Smooth muscle cell (in vitro differentiated cells): ENCODE measurements at regions not wholly inside any gene's neighbourhood (a gene's known extent, or its start where the extent isn't known, plus 50 kb on each side); places are given as distances from the start of the nearest gene placed in this dataset.

ENCODE experiments used
- DNase-seq: peaks from one replicate; lab custom pipeline; 2025; ENCODE audit not compliant: unreplicated experiment; lab: John Stamatoyannopoulos, UW
- H2AFZ ChIP-seq: fragments of 200-600 bp; sonication (generic); 2 replicates; pipeline ENCODE4 v1.6.0; 2016; ENCODE audit warnings: antibody characterized with exemption, low read depth, mild to moderate bottlenecking
- H3F3A ChIP-seq: fragments of 200-600 bp; sonication (generic); 2 replicates; pipeline ENCODE4 v1.6.0; 2017; ENCODE audit warnings: antibody characterized with exemption, low read depth
- H3K27ac ChIP-seq: fragments of 200-600 bp; sonication (generic); 2 replicates; pipeline ENCODE4 v1.5.1; 2016; ENCODE audit warnings: low read depth, mild to moderate bottlenecking
- H3K27me3 ChIP-seq: fragments of 200-600 bp; sonication (generic); 2 replicates; pipeline ENCODE4 v1.6.1; 2016; ENCODE audit warnings: low read depth, mild to moderate bottlenecking
- H3K36me3 ChIP-seq: fragments of 200-600 bp; sonication (generic); 2 replicates; pipeline ENCODE4 v1.5.1; 2016; ENCODE audit warnings: low read depth
- H3K4me1 ChIP-seq: fragments of 200-600 bp; sonication (generic); 2 replicates; pipeline ENCODE4 v1.5.1; 2016; ENCODE audit warnings: low read depth
- H3K4me2 ChIP-seq: fragments of 200-600 bp; sonication (generic); 2 replicates; pipeline ENCODE4 v1.6.0; 2016; ENCODE audit warnings: mild to moderate bottlenecking
- H3K4me3 ChIP-seq: fragments of 200-600 bp; sonication (generic); 2 replicates; pipeline ENCODE4 v1.5.1; 2016; ENCODE audit warnings: mild to moderate bottlenecking
- H3K79me2 ChIP-seq: fragments of 200-600 bp; sonication (generic); 2 replicates; pipeline ENCODE4 v1.6.0; 2016; ENCODE audit warnings: low read depth, mild to moderate bottlenecking
- H3K9ac ChIP-seq: fragments of 200-600 bp; sonication (generic); 2 replicates; pipeline ENCODE4 v1.6.0; 2016; ENCODE audit warnings: low read depth
- H3K9me3 ChIP-seq: fragments of 200-600 bp; sonication (generic); replicated peaks from 2 replicates; pipeline ENCODE4 v1.5.1; 2016; ENCODE audit warnings: low read depth
- H4K20me1 ChIP-seq: fragments of 200-600 bp; sonication (generic); 2 replicates; pipeline ENCODE4 v1.6.0; 2016; ENCODE audit warnings: low read depth
- CTCF ChIP-seq: fragments of 200-600 bp; sonication (generic); IDR thresholded peaks from 2 replicates; pipeline ENCODE4 v1.5.1; 2017; ENCODE audit warnings: borderline replicate concordance, mild to moderate bottlenecking, antibody characterized with exemption; ENCODE audit not compliant: insufficient read depth, poor library complexity, severe bottlenecking
- WGBS: methylation state at CpG from one replicate; pipeline ENCODE4 v1.1.7; 2016; ENCODE audit warnings: low lambda C conversion rate; 5-methylcytosine and 5-hydroxymethylcytosine counted together

GRCh38 chr17:77326636-77327035, 185.9 kb downstream of the SEC14L1 start:
- no peak overlapping the region for H3K4me3 ChIP-seq
- H3K79me2 ChIP-seq, result peaks cover 68% of the 10 kb centered on the region
- no peak overlapping the region for H3K4me2 ChIP-seq
- no peaks in the 10 kb centered on the region for H3K27me3 ChIP-seq
- no peaks in the 10 kb centered on the region for H3K9me3 ChIP-seq
- H3K4me1 ChIP-seq, result peaks cover 3% of the 10 kb centered on the region
- 98% methylated on average over 7 of the region's 7 CpGs for WGBS
- TF ChIP-seq CTCF, result no peak
- no peaks in the 10 kb centered on the region for H3K36me3 ChIP-seq
- no peak overlapping the region for H3K9ac ChIP-seq
- H4K20me1 ChIP-seq, result peaks cover 74% of the 10 kb centered on the region
- no peak overlapping the region for H2AFZ ChIP-seq
- no peak for DNase-seq
- no peak overlapping the region for H3K27ac ChIP-seq
- peaks cover 15% of the 10 kb centered on the region for H3F3A ChIP-seq

DNA sequence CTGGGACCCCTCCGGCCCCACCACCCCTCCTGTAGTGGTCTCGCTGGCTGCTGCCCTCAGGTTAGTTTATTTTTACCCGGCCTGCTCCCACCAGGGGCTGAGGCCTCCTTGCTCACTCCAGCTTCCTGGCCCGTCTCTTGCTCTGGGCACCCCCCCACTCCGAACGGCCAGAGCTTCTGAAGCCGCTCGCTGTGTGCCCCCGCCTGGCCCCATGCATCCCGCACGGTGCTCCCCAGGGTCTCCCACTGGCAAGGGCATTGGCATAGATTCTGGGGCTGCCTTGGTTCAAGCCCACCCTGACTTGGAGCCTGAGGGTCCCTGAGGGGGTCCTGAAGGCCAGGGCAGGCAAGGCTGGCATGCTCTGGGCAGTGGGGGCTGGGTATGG, 186.4 kb downstream of the SEC14L1 start:
- Histone ChIP-seq H4K20me1 (peaks cover 80% of the 10 kb centered on the region), H3K27ac (no peak overlapping the region), H3F3A (peaks cover 21% of the 10 kb centered on the region), H3K79me2 (peaks cover 68% of the 10 kb centered on the region), H3K4me3 (no peak overlapping the region), H2AFZ (no peak overlapping the region), H3K4me1 (peaks cover 3% of the 10 kb centered on the region), H3K36me3 (no peaks in the 10 kb centered on the region), H3K27me3 (no peaks in the 10 kb centered on the region), H3K9ac (no peak overlapping the region), H3K4me2 (no peak overlapping the region), H3K9me3 (no peaks in the 10 kb centered on the region)
- TF ChIP-seq CTCF, result no peak
- WGBS, result 97% methylated on average over 11 of the region's 11 CpGs
- DNase-seq, result no peak

- no peaks in the 10 kb centered on the region for H3K36me3 ChIP-seq
- peaks cover 69% of the 10 kb centered on the region for H3K79me2 ChIP-seq
- peaks cover 24% of the 10 kb centered on the region for H3F3A ChIP-seq
- H3K27me3 ChIP-seq, result no peaks in the 10 kb centered on the region
- no peak for TF ChIP-seq CTCF
- no peak overlapping the region for H3K4me3 ChIP-seq
- no peak overlapping the region for H3K27ac ChIP-seq
- no peak overlapping the region for H3K4me2 ChIP-seq
- no peak for DNase-seq
- peaks cover 86% of the 10 kb centered on the region for H4K20me1 ChIP-seq
- H3K9me3 ChIP-seq, result no peaks in the 10 kb centered on the region
- H2AFZ ChIP-seq, result no peak overlapping the region
- H3K4me1 ChIP-seq, result peaks cover 3% of the 10 kb centered on the region
- 96% methylated on average over 25 of the region's 29 CpGs for WGBS
- no peak overlapping the region for H3K9ac ChIP-seq
These were observed 187.0 kb downstream of the SEC14L1 start for GRCh38 chr17:77327566-77328464.
